DMS153 (cell line): ENCODE measurements at regions not wholly inside any gene's neighbourhood (a gene's known extent, or its start where the extent isn't known, plus 50 kb on each side); places are given as distances from the start of the nearest gene placed in this dataset.

ENCODE experiments used
- DNase-seq: peaks from one replicate; lab custom pipeline; 2025; lab: John Stamatoyannopoulos, UW

GRCh38 chr1:79845936-79846335, 839.4 kb upstream of the ADGRL4 start:
- no peak for DNase-seq

GRCh38 chr1:79842811-79843210, 836.3 kb upstream of the ADGRL4 start:
- DNase-seq: no peak

GRCh38 chr1:79839882-79840281, 833.4 kb upstream of the ADGRL4 start:
- DNase-seq: peak; percentile 6

- no peak for DNase-seq
These were observed 820.9 kb upstream of the ADGRL4 start for GRCh38 chr1:79827446-79827845.

GRCh38 chr1:79825551-79825950, 819.0 kb upstream of the ADGRL4 start:
- DNase-seq: no peak

GRCh38 chr1:79822053-79822452, 815.5 kb upstream of the ADGRL4 start:
- DNase-seq: no peak

- peak; percentile 6 for DNase-seq
These were observed 812.6 kb upstream of the ADGRL4 start for GRCh38 chr1:79819140-79819539.

GRCh38 chr1:79817031-79817560, 810.6 kb upstream of the ADGRL4 start:
- no peak for DNase-seq

- DNase-seq: no peak
These were observed 808.6 kb upstream of the ADGRL4 start for GRCh38 chr1:79815115-79815514.

- no peak for DNase-seq
These were observed 804.6 kb upstream of the ADGRL4 start for GRCh38 chr1:79811173-79811572.

GRCh38 chr1:79808816-79809475, 802.4 kb upstream of the ADGRL4 start:
- no peak for DNase-seq

- DNase-seq: no peak
These were observed 801.3 kb upstream of the ADGRL4 start for GRCh38 chr1:79807816-79808215.

GRCh38 chr1:79797487-79797886, 791.0 kb upstream of the ADGRL4 start:
- no peak for DNase-seq

- DNase-seq: no peak
These were observed 789.9 kb upstream of the ADGRL4 start for GRCh38 chr1:79796434-79796833.

GRCh38 chr1:79792219-79792930, 785.8 kb upstream of the ADGRL4 start:
- no peak for DNase-seq

GRCh38 chr1:79791488-79792218, 785.1 kb upstream of the ADGRL4 start:
- no peak for DNase-seq

- DNase-seq: no peak
These were observed 784.4 kb upstream of the ADGRL4 start for GRCh38 chr1:79790950-79791349.

GRCh38 chr1:79787631-79788030, 781.1 kb upstream of the ADGRL4 start:
- DNase-seq: no peak

- DNase-seq: no peak
These were observed 779.4 kb upstream of the ADGRL4 start for GRCh38 chr1:79785964-79786363.

- DNase-seq: no peak
These were observed 779.0 kb upstream of the ADGRL4 start for GRCh38 chr1:79785561-79785960.

GRCh38 chr1:79781261-79781660, 774.7 kb upstream of the ADGRL4 start:
- no peak for DNase-seq

- no peak for DNase-seq
These were observed 771.1 kb upstream of the ADGRL4 start for GRCh38 chr1:79777481-79778219.
